HG02981 (cell line): ENCODE measurements at regions not wholly inside any gene's neighbourhood (a gene's known extent, or its start where the extent isn't known, plus 50 kb on each side); places are given as distances from the start of the nearest gene placed in this dataset.
"Not testable (repeated sequence)": the region's sequence is repeated elsewhere in the genome, so short reads cannot be mapped to it uniquely, and the experiment has no call there.

Experiments
- ATAC-seq: cut with Tn5 transposase; IDR thresholded peaks from one replicate; pipeline ENCODE4 v1.9.1; 2021; ENCODE audit warnings: mild to moderate bottlenecking, moderate library complexity; ENCODE audit not compliant: unreplicated experiment

DNA sequence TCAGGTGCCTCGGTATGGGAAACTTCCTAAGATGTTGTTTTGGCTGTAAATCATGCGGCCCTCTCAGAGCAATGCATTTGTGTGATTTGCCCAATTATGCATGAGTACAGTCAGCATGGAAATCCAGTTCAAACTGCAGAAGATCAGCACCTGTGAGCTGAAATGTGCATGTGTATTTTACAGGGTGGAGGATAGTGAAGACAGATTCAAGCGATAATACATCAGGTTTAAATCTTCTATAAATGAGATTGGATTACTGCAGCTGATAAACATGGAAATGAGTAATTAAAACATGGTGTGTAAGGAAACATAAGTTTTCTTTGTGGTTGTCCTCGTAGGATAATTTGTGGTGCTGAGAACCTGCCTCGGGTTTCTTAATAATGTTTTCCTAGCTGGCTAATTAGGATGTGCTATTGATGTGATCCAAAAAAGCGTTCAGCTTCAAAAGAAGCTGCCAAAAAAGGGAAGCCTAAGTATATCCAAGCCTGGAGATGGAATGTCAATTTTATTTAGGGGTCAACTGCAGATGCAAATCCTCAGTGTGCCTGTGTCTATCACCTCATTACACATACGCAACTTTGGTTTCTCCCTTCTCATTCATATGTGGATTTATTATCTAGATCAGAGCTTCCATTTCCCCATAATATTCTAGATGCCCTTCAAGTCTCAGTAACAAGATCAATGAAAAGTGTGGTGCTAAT, 117.1 kb upstream of the CCDC28A start:
- no peak for ATAC-seq

DNA sequence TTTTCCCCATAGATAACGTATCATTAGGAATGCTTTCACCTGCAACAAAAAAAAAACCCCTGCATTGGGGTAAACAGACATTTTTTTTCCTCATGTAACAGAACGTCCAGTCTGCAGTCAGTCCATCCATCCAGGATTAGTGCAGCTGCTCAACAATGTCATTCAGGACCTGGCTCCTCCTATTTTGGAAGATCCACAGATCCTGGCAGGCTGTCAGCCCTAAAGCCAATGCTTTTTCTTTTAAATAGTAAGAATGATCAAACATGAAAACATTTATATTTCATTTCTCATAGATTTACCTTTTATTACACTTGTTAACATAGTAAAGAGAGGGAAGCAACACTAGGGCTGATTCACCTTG, 116.5 kb upstream of the CCDC28A start:
- ATAC-seq = no peak

- ATAC-seq = no peak
Observed at GRCh38 chr6:138659998-138660397, 113.6 kb upstream of the CCDC28A start.

- ATAC-seq = no peak
Observed at GRCh38 chr6:138662471-138662870, 111.1 kb upstream of the CCDC28A start.

DNA sequence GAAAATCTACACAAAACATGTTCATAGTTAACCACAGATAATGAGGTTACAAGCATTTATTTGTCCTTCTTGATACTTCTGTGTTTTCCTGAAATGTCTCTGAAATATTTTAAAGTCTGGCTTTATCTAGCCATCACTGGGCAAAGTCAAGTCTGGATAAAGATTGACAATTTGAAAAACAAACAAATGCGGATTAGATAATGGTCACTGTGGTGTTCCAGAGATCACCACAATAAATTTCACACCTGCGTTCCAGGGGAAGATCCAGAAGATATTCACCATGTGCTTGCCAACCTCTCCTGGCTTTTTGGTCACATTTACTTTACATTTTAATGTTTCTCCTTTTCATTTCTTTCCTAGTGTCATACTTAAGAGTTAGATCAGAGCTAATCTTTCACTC, 109.7 kb upstream of the CCDC28A start:
- ATAC-seq = no peak

- no peak for ATAC-seq
Observed at GRCh38 chr6:138664745-138665144, 108.8 kb upstream of the CCDC28A start.

GRCh38 chr6:138666636-138667035, 106.9 kb upstream of the CCDC28A start:
- no peak for ATAC-seq

DNA sequence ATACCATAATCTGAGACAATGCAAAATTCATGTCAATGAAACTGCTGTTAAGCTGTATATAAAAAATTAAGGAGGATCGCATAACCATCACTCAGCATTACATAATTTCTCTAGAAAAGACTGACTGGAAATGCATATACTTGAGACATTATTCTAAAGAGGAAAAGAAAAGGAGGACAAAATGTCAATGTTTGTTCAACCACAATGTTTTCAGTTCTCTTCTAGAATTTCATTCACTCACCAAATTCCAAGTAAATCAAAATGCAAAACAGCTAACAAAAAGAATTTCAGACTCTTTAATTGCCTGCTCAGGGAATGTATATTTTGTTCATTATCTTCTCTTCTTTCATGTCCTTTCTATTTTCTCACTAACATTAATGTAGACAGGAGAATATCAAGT, 106.2 kb upstream of the CCDC28A start:
- no peak for ATAC-seq

GRCh38 chr6:138671351-138671750, 102.2 kb upstream of the CCDC28A start:
- no peak for ATAC-seq

- no peak for ATAC-seq
Observed at GRCh38 chr6:138673346-138674014, 100.1 kb upstream of the CCDC28A start.

DNA sequence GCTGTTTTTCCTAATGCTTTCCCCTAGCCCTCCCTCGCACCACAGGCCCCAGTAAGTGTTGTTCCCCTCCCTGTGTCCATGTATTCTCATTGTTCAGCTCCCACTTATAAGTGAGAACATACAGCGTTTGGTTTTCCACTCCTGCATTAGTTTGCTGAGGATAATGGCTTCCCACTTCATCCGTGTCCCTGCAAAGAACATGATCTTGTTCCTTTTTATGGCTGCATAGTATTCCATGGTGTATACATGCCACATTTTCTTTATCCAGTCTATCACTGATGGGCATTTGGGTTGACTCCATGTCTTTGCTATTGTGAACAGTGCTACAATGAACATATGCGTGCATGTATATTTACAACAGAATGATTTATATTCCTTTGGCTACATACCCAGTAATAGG, 99.1 kb upstream of the CCDC28A start:
- not testable (repeated sequence) for ATAC-seq

DNA sequence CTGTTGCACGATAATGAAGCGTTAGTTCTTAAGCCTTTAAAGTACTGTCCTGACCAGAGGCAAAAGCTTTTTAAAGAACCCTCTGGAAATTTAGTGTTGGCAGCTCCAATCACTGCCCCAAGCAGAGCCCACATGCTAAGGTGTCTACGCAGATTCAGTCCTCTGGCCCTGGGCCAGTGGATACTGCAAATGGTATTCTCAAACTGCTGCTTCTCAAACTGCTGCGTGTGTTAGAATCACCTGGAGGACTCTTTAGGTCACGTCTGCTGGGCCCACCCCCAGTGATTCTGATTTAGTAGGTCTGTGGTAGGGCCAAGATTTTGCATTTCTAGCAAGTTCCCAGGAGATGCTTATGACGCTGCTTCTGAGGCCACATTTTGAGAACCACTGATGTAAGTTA, 96.0 kb upstream of the CCDC28A start:
- no peak for ATAC-seq

DNA sequence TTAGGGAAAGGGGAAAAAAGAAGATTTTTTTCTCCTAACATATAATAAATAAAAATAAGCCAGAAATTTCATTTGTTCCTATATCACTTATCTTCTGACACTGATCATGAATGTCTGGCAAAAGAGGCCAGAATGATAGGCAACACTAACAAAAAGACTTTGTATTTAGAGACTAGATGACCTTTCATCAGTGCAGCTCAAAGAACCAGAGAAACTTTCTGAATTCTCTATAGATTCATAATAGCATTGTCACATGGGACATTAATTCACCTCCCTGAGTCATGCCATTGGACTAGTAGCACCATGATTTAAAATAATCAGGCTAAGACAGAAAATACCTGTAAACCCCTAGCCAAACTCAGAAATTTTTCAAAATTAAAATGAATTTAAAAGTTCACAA, 95.4 kb upstream of the CCDC28A start:
- no peak for ATAC-seq

GRCh38 chr6:138680085-138680484, 93.5 kb upstream of the CCDC28A start:
- ATAC-seq = no peak

DNA sequence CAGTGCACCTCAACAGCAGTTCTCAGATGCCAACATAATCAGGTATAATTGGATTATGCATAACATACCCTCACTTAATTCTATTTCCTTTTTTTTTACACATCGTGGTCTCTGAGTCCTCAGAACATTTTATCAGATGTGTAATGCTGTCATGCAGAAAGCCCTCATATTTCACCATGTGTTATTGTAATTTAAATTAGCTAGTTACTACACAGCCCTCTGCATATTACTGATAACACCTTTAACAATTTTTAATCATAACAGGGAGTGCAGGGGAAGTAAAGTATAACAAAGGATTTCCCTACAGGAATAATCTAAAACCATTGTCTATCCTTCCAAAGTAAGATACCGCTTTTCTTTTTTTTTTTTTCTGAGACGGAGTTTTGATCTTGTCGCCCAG, 91.9 kb upstream of the CCDC28A start:
- ATAC-seq = no peak

DNA sequence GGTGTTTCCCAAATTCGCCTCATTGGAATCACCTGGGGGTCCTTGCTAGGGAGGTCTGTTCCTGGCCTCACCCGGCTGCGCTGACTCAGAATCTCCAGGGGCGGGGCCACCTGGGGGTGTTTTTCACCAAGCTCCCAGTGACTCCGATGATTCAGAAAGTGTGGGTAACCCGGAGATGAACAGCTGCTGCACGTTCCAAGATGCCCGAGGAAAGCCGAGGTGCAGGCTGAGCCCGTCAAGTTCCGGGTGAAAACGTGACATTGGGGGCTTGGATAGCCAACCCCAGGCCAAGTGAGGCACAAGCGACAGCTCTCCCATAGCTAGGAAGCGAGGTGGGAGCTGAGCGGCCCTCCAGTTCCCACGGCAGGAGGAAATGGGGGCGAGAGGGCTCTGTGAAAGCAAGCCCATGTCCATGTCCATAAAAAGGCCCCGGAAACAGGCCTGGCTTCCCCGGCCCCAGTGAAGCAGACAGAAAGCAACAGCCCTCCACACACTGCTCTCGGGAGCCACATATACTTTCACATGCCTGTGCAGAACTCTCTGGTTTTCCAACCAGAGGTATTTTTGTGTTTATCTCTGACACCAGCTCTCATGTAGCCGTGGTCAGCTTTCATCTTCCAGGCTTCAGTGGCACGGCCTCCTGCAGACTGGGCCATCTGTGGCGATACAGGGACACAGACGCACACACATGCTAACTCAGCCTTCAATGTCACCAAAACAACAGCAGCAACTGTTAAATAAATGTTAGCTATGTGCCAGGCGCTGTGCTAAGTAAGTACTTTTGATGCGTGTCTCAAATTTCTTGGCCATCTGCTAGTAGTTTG, 90.7 kb upstream of the CCDC28A start:
- ATAC-seq = no peak

DNA sequence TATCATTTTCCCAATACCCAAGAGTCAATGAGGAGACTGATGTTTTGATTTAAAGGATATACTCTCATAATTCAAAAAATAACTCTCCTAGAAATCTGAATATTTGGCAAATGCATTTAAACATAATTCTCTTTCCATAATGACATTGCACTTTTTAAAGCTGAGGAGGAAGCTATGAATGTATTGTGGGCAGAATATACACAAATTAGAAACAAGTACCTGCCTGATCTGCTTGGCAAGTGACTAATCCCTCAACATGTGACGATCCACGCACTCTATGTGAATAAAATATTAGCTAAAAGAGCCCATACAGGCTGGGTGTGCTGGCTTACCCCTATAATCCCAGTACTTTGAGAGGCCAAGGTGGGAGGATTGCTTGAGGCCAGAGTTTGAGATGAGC, 88.3 kb upstream of the CCDC28A start:
- no peak for ATAC-seq

- no peak for ATAC-seq
Observed at GRCh38 chr6:138685781-138686180, 87.8 kb upstream of the CCDC28A start.

DNA sequence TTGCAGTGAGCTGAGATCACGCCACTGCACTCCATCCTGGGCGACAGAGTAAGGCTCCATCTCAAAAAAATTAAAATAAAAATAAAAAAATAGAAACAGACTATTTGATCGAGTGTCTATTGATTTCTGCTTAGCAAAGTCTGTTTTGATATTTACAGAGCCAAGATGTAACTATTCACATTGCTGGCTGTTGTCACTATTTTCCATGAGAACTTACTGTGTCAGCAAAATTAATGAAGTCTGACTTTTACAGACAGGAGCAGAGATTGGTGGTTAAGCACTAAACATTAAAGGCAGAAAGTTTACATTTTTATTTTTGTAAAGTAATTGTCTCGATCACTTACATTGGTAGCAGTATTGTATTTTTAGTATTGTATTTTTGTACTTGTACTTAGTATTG, 85.0 kb upstream of the CCDC28A start:
- ATAC-seq = no peak

DNA sequence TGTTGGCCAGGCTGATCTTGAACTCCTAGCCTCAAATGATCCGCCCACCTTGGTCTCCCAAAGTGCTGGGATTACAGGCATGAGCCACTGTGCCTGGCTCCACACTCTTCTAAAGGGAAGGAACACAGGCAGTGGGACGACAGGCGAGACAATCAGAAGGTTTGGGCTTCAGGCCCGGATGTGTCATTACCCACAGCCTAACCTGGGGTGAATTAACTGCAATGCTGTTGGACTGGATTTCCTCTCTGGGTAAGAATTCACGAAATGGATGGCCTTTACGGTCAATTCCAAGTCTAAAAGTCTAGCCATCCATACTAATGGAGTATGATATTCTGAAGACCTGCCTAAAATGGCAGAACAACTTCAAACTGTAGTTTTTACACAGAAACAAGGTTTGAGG, 83.7 kb upstream of the CCDC28A start:
- no peak for ATAC-seq

DNA sequence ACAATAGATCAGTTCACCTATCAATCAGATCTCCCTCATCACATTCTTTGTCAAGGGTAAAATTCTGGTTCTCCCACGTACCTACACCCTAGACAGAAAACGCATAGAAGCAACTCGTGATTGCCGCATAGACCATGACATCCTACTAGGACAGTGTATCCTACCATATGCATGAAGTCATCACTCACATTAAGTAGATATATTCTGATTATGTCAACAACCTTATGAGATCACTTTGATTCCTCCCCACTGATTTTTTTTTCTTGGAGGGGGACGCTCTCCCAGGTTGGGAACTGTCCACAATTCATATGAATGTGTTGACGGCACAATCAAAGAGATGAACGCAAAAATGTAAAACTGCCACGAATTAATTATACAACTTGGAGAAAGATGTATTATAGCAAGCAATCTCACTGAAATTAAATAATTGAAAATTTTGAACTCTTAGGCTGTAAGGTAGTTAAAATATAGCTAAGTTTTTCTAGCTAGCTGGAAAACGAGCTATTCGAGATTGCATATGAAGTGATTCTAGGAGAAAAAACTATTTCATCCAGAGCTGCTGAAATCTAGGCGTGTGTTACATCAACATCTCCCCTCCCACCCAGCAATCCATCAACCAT, 82.5 kb upstream of the CCDC28A start:
- no peak for ATAC-seq
